HG02870 (cell line): ENCODE measurements at regions not wholly inside any gene's neighbourhood (a gene's known extent, or its start where the extent isn't known, plus 50 kb on each side); places are given as distances from the start of the nearest gene placed in this dataset.

Experiments used
- ATAC-seq: cut with Tn5 transposase; IDR thresholded peaks from one replicate; pipeline ENCODE4 v1.9.1; 2021; ENCODE audit warnings: mild to moderate bottlenecking, moderate library complexity; ENCODE audit not compliant: unreplicated experiment

GRCh38 chr7:144997512-144997911, 161.7 kb upstream of the TPK1 start:
- no peak for ATAC-seq

DNA sequence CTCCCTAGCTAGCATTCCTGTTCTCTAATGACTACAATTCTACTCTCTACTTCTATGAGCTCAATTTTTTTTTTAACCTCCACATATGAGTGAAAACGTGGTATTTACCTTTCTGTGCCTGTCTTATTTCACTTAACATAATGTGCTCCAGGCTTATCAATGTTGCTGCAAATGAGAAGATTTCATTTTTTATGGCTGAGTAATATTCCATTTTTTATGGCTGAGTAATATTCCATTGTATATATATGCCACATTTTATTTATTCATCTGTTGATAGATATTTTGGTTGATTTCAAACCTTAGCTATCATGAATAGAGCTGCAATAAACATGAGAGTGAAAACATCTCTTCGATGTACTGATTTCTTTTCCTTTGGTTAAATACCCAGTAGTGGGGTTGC, 159.6 kb upstream of the TPK1 start:
- ATAC-seq, result no peak

- no peak for ATAC-seq
These were observed 155.2 kb upstream of the TPK1 start for GRCh38 chr7:144991041-144991440.

DNA sequence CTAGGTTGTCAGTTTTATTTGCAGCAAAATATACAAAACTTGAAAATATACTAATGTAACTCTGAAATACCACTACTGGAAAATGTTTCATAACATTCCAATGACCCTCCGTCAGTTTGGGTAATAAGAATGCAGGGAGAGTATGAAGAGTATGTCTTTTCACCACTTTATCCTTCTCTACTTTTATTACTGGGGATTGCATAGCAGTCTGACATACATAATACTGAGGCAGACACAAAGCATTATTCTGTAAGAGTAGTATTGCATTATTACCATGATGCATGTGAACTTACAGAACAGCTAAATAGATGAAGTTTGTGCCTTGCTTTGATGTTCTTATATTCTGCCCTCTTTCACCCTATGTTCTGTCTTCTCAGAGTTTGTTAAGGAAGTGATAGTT, 151.8 kb upstream of the TPK1 start:
- ATAC-seq, result no peak

GRCh38 chr7:144982133-144982532, 146.3 kb upstream of the TPK1 start:
- no peak for ATAC-seq

- no peak for ATAC-seq
These were observed 140.0 kb upstream of the TPK1 start for GRCh38 chr7:144975882-144976281.

GRCh38 chr7:144969787-144970186, 133.9 kb upstream of the TPK1 start:
- no peak for ATAC-seq

DNA sequence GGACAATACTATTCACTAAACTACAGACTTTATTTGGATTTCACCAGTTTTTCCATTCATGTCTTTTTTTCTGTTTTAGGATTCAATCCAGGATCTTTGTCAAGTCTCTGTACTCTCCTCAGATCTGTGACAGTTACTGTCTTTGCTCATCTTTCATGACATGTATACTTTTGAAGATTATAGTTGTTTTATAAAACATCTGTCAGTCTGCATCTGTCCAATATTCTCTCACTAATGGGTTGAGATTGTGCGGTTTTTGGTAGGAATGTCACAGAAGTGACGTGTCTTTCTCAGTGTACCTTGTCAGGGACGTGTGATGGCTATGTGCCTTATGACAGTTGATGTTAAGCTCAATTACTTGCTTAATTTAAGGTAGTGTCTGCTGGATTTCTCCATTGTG, 124.9 kb upstream of the TPK1 start:
- no peak for ATAC-seq

GRCh38 chr7:144957998-144958397, 122.1 kb upstream of the TPK1 start:
- ATAC-seq, result no peak

DNA sequence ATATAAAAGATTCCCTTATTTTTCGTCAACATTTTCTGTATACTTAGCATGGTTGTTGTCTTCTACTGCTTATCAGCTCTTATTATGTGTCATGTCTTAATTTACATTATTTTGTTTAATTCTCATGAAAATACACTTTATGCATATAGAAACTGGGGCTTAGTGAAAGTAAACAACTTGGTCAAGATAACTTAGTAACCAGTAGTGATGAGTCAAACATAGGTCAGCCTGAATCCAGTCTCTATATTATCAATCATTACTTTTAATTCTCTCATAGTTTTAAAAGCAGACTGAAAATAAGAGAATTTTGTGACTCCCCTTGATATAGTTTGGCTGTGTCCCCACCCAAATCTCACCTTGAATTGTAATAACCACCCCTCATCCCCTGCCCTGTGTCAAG, 119.6 kb upstream of the TPK1 start:
- ATAC-seq, result no peak

DNA sequence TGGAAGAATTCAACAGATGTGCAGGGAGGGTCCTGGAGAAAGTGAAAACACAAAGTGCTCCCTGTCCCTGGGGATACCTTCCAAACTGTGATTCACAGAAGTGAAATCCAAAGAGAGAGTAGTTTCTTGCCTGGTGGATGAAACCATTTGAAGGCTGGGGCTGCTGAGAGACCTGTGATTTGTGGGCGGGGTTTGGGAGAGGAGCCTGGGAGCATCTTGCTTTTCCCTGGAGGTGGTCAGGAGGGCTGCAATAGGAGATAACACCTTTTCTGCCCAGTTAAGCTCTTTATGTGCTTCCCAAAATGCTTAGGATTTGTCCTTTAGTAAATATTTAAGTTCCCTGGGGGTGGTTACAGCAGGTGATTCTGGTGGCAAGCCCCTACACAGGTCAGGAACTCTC, 105.3 kb upstream of the TPK1 start:
- no peak for ATAC-seq

DNA sequence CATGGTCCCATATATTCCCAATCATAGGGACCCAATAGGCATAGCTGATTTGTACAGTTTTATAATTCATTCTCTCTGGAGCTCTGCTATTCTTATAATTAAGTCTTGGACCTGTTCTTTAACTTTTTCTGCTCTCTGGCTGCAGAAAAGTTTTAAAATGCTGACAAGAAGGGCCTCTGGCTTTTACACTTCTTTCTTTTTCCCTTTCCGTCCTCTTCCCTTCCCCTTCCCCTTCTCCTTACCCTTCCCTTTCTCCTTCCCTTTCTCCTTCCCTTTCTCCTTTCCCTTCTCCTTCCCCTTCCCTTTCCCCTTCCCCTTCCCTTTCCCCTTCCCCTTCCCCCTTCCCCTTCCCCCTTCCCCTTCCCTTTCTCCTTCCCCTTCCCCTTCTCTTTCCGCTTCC, 101.3 kb upstream of the TPK1 start:
- ATAC-seq, result no peak

GRCh38 chr7:144936314-144936713, 100.5 kb upstream of the TPK1 start:
- no peak for ATAC-seq

- no peak for ATAC-seq
These were observed 74.6 kb upstream of the TPK1 start for GRCh38 chr7:144910411-144910810.

- no peak for ATAC-seq
These were observed 73.2 kb upstream of the TPK1 start for GRCh38 chr7:144908943-144909556.

- no peak for ATAC-seq
These were observed 72.5 kb upstream of the TPK1 start for GRCh38 chr7:144908324-144908723.

DNA sequence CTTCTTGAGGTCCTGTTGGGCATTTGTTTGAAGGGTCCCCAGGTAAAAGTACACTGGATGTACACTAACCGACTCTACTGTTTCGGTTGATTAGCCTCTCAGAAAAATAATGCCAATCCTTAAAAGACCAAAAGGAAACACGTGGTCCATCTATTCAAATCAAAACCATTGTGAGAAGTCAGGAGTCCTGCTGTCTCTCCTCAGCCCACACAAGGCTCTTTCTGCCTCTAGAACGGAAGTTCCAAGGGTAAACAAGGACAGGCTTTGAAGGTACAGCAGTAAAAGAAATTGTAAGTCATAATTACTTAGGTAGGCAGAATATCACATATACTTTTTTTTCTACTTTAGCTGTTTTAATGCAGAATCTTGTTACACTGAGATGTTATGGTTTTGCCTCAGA, 71.7 kb upstream of the TPK1 start:
- peak; percentile 88 for ATAC-seq

GRCh38 chr7:144903201-144903600, 67.3 kb upstream of the TPK1 start:
- ATAC-seq, result no peak

DNA sequence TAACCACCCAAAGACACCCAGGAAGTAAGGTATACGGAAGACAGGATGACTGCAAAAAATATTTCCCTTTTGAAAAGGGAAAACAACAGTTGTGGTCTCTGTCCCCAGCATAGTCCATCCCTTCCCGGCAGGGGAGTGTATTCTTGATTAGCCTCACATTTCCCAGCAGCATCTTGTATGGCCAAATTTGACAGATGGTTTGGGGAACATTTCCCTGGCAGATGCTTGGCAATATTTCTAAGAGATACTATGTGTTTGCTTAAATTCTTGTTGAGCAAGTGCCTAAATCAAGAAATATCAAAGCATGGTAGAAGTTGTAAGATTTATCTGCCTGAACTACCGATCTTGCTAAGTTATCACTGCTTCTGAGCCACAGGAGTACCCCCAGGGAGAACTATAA, 56.9 kb upstream of the TPK1 start:
- ATAC-seq, result no peak
